Sigmoid colon (tissue), 4 donors: ENCODE measurements at regions not wholly inside any gene's neighbourhood (a gene's known extent, or its start where the extent isn't known, plus 50 kb on each side); places are given as distances from the start of the nearest gene placed in this dataset.

Experiments
- EP300 ChIP-seq, 4 donors: sonication (generic); formaldehyde crosslinking; IDR thresholded peaks; one replicate each; pipeline ENCODE4 v1.6.1; 2017; ENCODE audit warnings: antibody characterized with exemption in 4 of 4
- POLR2A ChIP-seq, 2 donors: fragments of 450-650 bp; IDR thresholded peaks; one replicate each; pipeline ENCODE4 v1.6.1; 2016; ENCODE audit warnings: antibody characterized with exemption in 2 of 2, mild to moderate bottlenecking in 2 of 2, moderate library complexity in 2 of 2
- POLR2AphosphoS5 ChIP-seq, 4 donors: sonication (generic); formaldehyde crosslinking; IDR thresholded peaks; one replicate each; pipeline ENCODE4 v1.6.1; 2017; ENCODE audit warnings: antibody characterized with exemption in 4 of 4
- TF ChIP-seq, protein P1 (sequence below), 4 experiments: fragments of 450-650 bp in 3 of 4; fragments of 200-600 bp in 1 of 4; IDR thresholded peaks; one replicate each; pipeline ENCODE4 v1.5.1; 2016 to 2019; ENCODE audit warnings: antibody characterized with exemption in 4 of 4, mild to moderate bottlenecking in 3 of 4, moderate library complexity in 2 of 4

DNA sequence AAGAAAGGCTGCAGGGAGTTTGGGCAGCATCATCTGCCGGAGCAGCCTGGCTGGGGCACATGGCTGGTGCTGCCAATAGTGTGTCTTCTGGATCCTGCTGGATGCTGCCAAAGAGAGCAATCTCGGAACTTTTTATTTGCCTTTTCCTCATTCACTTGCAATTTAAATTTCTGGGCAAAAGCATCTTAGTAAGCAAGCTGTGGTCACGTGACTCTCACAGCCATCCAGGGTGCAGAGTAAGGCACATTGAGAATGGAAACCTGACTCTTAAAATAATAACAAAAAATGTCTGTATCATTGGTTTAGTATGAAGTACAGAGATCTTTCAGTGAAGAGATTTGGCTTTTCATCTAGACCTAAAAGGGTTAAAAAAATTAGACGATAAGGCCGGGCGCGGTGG, 910.3 kb downstream of the STIM2 start:
- TF ChIP-seq, protein P1, sequence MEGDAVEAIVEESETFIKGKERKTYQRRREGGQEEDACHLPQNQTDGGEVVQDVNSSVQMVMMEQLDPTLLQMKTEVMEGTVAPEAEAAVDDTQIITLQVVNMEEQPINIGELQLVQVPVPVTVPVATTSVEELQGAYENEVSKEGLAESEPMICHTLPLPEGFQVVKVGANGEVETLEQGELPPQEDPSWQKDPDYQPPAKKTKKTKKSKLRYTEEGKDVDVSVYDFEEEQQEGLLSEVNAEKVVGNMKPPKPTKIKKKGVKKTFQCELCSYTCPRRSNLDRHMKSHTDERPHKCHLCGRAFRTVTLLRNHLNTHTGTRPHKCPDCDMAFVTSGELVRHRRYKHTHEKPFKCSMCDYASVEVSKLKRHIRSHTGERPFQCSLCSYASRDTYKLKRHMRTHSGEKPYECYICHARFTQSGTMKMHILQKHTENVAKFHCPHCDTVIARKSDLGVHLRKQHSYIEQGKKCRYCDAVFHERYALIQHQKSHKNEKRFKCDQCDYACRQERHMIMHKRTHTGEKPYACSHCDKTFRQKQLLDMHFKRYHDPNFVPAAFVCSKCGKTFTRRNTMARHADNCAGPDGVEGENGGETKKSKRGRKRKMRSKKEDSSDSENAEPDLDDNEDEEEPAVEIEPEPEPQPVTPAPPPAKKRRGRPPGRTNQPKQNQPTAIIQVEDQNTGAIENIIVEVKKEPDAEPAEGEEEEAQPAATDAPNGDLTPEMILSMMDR (IDR thresholded peaks at IDR 0.05), result no peak
- TF ChIP-seq POLR2AphosphoS5 (IDR thresholded peaks at IDR 0.05) (no peak), POLR2A (IDR thresholded peaks at IDR 0.05) (no peak), EP300 (IDR thresholded peaks at IDR 0.05) (no peak)
